ENCODE measurements at regions not wholly inside any gene's neighbourhood (a gene's known extent, or its start where the extent isn't known, plus 50 kb on each side); places are given as distances from the start of the nearest gene placed in this dataset.

- Histone ChIP-seq H3K18ac (ENCODE audit: low read length) (no peak overlapping the region), H3K27ac (replicated peaks; ENCODE audit: low read length) (no peak overlapping the region), H2AFZ (ENCODE audit: low read length) (no peak overlapping the region), H3K9ac (ENCODE audit: low read depth, low read length, poor library complexity) (no peak overlapping the region), H2BK5ac (ENCODE audit: low read length) (no peak overlapping the region), H4K91ac (ENCODE audit: low read depth, low read length, poor library complexity) (no peak overlapping the region), H3K4me2 (ENCODE audit: insufficient read depth, low read length, poor library complexity, severe bottlenecking) (no peak overlapping the region), H4K8ac (ENCODE audit: low read depth, low read length) (no peak overlapping the region), H2BK120ac (ENCODE audit: low read depth, low read length) (no peak overlapping the region), H3K23ac (ENCODE audit: low read depth, low read length, poor library complexity) (no peak overlapping the region), H3K14ac (ENCODE audit: low read length) (no peak overlapping the region), H3K4ac (ENCODE audit: low read length) (no peak overlapping the region), H3K4me1 (ENCODE audit: control insufficient read depth in 2 of 2, insufficient read depth in 1 of 2, low read depth in 1 of 2, low read length in 2 of 2) (no peaks in the 10 kb centered on the region), H3K36me3 (replicated peaks in 1 of 2; ENCODE audit: control insufficient read depth in 2 of 2, insufficient read depth in 2 of 2, low read length in 2 of 2) (no peaks in the 10 kb centered on the region), H2AK5ac (ENCODE audit: low read depth, low read length) (no peak overlapping the region), H3K79me1 (ENCODE audit: low read depth, low read length) (no peaks in the 10 kb centered on the region), H2BK15ac (ENCODE audit: low read length) (no peak overlapping the region), H3K9me3 (replicated peaks in 1 of 2; ENCODE audit: control insufficient read depth in 2 of 2, insufficient read depth in 1 of 2, low read depth in 1 of 2, low read length in 2 of 2) (no peaks in the 10 kb centered on the region), H3K27me3 (ENCODE audit: control insufficient read depth in 3 of 3, insufficient read depth in 3 of 3, low read depth in 1 of 3, low read length in 3 of 3) (no peaks in the 10 kb centered on the region), H3K4me3 (ENCODE audit: low read length in 2 of 2) (no peak overlapping the region), H2BK12ac (ENCODE audit: low read length) (no peak overlapping the region)
- no CpG with 5 or more reads among the region's 15 CpGs for WGBS, 2 donors (ENCODE audit: extremely low coverage in 2 of 2, insufficient read length in 2 of 2, insufficient replicate concordance in 1 of 2)
- no peak for DNase-seq (ENCODE audit: low spot score)
Measured at GRCh38 chr22:36085476-36086169, 57.0 kb upstream of the RBFOX2 start.

GRCh38 chr22:36084717-36085116, 56.1 kb upstream of the RBFOX2 start:
- WGBS, 2 donors (ENCODE audit: extremely low coverage in 2 of 2, insufficient read length in 2 of 2, insufficient replicate concordance in 1 of 2): no CpG with 5 or more reads among the region's 5 CpGs
- H3K23ac ChIP-seq (ENCODE audit: low read depth, low read length, poor library complexity): no peak overlapping the region
- DNase-seq (ENCODE audit: low spot score): no peak
- no peak overlapping the region for H3K9ac ChIP-seq (ENCODE audit: low read depth, low read length, poor library complexity)
- H2BK12ac ChIP-seq (ENCODE audit: low read length): no peak overlapping the region
- H3K18ac ChIP-seq (ENCODE audit: low read length): no peak overlapping the region
- no peak overlapping the region for H2BK120ac ChIP-seq (ENCODE audit: low read depth, low read length)
- H3K36me3 ChIP-seq (replicated peaks in 1 of 2; ENCODE audit: control insufficient read depth in 2 of 2, insufficient read depth in 2 of 2, low read length in 2 of 2): no peaks in the 10 kb centered on the region
- H3K4ac ChIP-seq (ENCODE audit: low read length): no peak overlapping the region
- H4K91ac ChIP-seq (ENCODE audit: low read depth, low read length, poor library complexity): no peak overlapping the region
- H2AK5ac ChIP-seq (ENCODE audit: low read depth, low read length): no peak overlapping the region
- no peaks in the 10 kb centered on the region for H3K9me3 ChIP-seq (replicated peaks in 1 of 2; ENCODE audit: control insufficient read depth in 2 of 2, insufficient read depth in 1 of 2, low read depth in 1 of 2, low read length in 2 of 2)
- no peaks in the 10 kb centered on the region for H3K27me3 ChIP-seq (ENCODE audit: control insufficient read depth in 3 of 3, insufficient read depth in 3 of 3, low read depth in 1 of 3, low read length in 3 of 3)
- H3K79me1 ChIP-seq (ENCODE audit: low read depth, low read length): no peaks in the 10 kb centered on the region
- no peak overlapping the region for H2BK5ac ChIP-seq (ENCODE audit: low read length)
- no peak overlapping the region for H3K27ac ChIP-seq (replicated peaks; ENCODE audit: low read length)
- no peak overlapping the region for H3K4me3 ChIP-seq (ENCODE audit: low read length in 2 of 2)
- H3K14ac ChIP-seq (ENCODE audit: low read length): no peak overlapping the region
- H3K4me1 ChIP-seq (ENCODE audit: control insufficient read depth in 2 of 2, insufficient read depth in 1 of 2, low read depth in 1 of 2, low read length in 2 of 2): no peaks in the 10 kb centered on the region
- no peak overlapping the region for H4K8ac ChIP-seq (ENCODE audit: low read depth, low read length)
- H2AFZ ChIP-seq (ENCODE audit: low read length): no peak overlapping the region
- no peak overlapping the region for H3K4me2 ChIP-seq (ENCODE audit: insufficient read depth, low read length, poor library complexity, severe bottlenecking)
- H2BK15ac ChIP-seq (ENCODE audit: low read length): no peak overlapping the region

- H3K27ac ChIP-seq (replicated peaks; ENCODE audit: low read length): no peak overlapping the region
Measured at GRCh38 chr22:36083056-36083455, 54.4 kb upstream of the RBFOX2 start.

GRCh38 chr22:36081023-36081431, 52.4 kb upstream of the RBFOX2 start:
- Histone ChIP-seq H3K14ac (ENCODE audit: low read length) (no peak overlapping the region), H3K4me1 (ENCODE audit: control insufficient read depth in 2 of 2, insufficient read depth in 1 of 2, low read depth in 1 of 2, low read length in 2 of 2) (no peaks in the 10 kb centered on the region), H2BK12ac (ENCODE audit: low read length) (no peak overlapping the region), H3K9me3 (replicated peaks in 1 of 2; ENCODE audit: control insufficient read depth in 2 of 2, insufficient read depth in 1 of 2, low read depth in 1 of 2, low read length in 2 of 2) (no peaks in the 10 kb centered on the region), H3K79me1 (ENCODE audit: low read depth, low read length) (no peaks in the 10 kb centered on the region), H3K4me3 (ENCODE audit: low read length in 2 of 2) (no peak overlapping the region), H3K9ac (ENCODE audit: low read depth, low read length, poor library complexity) (no peak overlapping the region), H2BK15ac (ENCODE audit: low read length) (no peak overlapping the region), H3K18ac (ENCODE audit: low read length) (no peak overlapping the region), H4K91ac (ENCODE audit: low read depth, low read length, poor library complexity) (no peak overlapping the region), H2BK5ac (ENCODE audit: low read length) (no peak overlapping the region), H3K36me3 (replicated peaks in 1 of 2; ENCODE audit: control insufficient read depth in 2 of 2, insufficient read depth in 2 of 2, low read length in 2 of 2) (no peaks in the 10 kb centered on the region), H4K8ac (ENCODE audit: low read depth, low read length) (no peak overlapping the region), H3K4me2 (ENCODE audit: insufficient read depth, low read length, poor library complexity, severe bottlenecking) (no peak overlapping the region), H3K27me3 (ENCODE audit: control insufficient read depth in 3 of 3, insufficient read depth in 3 of 3, low read depth in 1 of 3, low read length in 3 of 3) (no peaks in the 10 kb centered on the region), H3K27ac (replicated peaks; ENCODE audit: low read length) (no peak overlapping the region), H2BK120ac (ENCODE audit: low read depth, low read length) (no peak overlapping the region), H3K23ac (ENCODE audit: low read depth, low read length, poor library complexity) (no peak overlapping the region), H3K4ac (ENCODE audit: low read length) (no peak overlapping the region), H2AK5ac (ENCODE audit: low read depth, low read length) (no peak overlapping the region), H2AFZ (ENCODE audit: low read length) (no peak overlapping the region)
- DNase-seq (ENCODE audit: low spot score): no peak
- WGBS, 2 donors (ENCODE audit: extremely low coverage in 2 of 2, insufficient read length in 2 of 2, insufficient replicate concordance in 1 of 2): no CpG with 5 or more reads among the region's 6 CpGs

More at GRCh38 chr22:36083056-36083455, 54.4 kb upstream of the RBFOX2 start:
- peak overlapping the region; percentile 68 for H3K18ac ChIP-seq (ENCODE audit: low read length)
- no peak overlapping the region for H4K91ac ChIP-seq (ENCODE audit: low read depth, low read length, poor library complexity)
- H2BK5ac ChIP-seq (ENCODE audit: low read length): no peak overlapping the region
- H3K14ac ChIP-seq (ENCODE audit: low read length): peak overlapping the region; percentile 50
- no peak overlapping the region for H3K4me3 ChIP-seq (ENCODE audit: low read length in 2 of 2)
- H3K4me1 ChIP-seq (ENCODE audit: control insufficient read depth in 2 of 2, insufficient read depth in 1 of 2, low read depth in 1 of 2, low read length in 2 of 2): no peaks in the 10 kb centered on the region
- peak overlapping the region; percentile 15 for H3K4me2 ChIP-seq (ENCODE audit: insufficient read depth, low read length, poor library complexity, severe bottlenecking)
- no peak overlapping the region for H4K8ac ChIP-seq (ENCODE audit: low read depth, low read length)
- no peaks in the 10 kb centered on the region for H3K27me3 ChIP-seq (ENCODE audit: control insufficient read depth in 3 of 3, insufficient read depth in 3 of 3, low read depth in 1 of 3, low read length in 3 of 3)
- no peak overlapping the region for H3K23ac ChIP-seq (ENCODE audit: low read depth, low read length, poor library complexity)
- H2BK15ac ChIP-seq (ENCODE audit: low read length): no peak overlapping the region
- no peak overlapping the region for H2BK12ac ChIP-seq (ENCODE audit: low read length)
- H2AFZ ChIP-seq (ENCODE audit: low read length): no peak overlapping the region
- no peaks in the 10 kb centered on the region for H3K79me1 ChIP-seq (ENCODE audit: low read depth, low read length)
- no CpG with 5 or more reads among the region's 10 CpGs for WGBS, 2 donors (ENCODE audit: extremely low coverage in 2 of 2, insufficient read length in 2 of 2, insufficient replicate concordance in 1 of 2)
- no peak overlapping the region for H3K9ac ChIP-seq (ENCODE audit: low read depth, low read length, poor library complexity)
- no peaks in the 10 kb centered on the region for H3K9me3 ChIP-seq (replicated peaks in 1 of 2; ENCODE audit: control insufficient read depth in 2 of 2, insufficient read depth in 1 of 2, low read depth in 1 of 2, low read length in 2 of 2)
- H2AK5ac ChIP-seq (ENCODE audit: low read depth, low read length): no peak overlapping the region
- no peaks in the 10 kb centered on the region for H3K36me3 ChIP-seq (replicated peaks in 1 of 2; ENCODE audit: control insufficient read depth in 2 of 2, insufficient read depth in 2 of 2, low read length in 2 of 2)
- no peak for DNase-seq (ENCODE audit: low spot score)
- no peak overlapping the region for H2BK120ac ChIP-seq (ENCODE audit: low read depth, low read length)
- no peak overlapping the region for H3K4ac ChIP-seq (ENCODE audit: low read length)

All from neuronal stem cell (in vitro differentiated cells).